ENCODE measurements at regions not wholly inside any gene's neighbourhood (a gene's known extent, or its start where the extent isn't known, plus 50 kb on each side); places are given as distances from the start of the nearest gene placed in this dataset.

DNA sequence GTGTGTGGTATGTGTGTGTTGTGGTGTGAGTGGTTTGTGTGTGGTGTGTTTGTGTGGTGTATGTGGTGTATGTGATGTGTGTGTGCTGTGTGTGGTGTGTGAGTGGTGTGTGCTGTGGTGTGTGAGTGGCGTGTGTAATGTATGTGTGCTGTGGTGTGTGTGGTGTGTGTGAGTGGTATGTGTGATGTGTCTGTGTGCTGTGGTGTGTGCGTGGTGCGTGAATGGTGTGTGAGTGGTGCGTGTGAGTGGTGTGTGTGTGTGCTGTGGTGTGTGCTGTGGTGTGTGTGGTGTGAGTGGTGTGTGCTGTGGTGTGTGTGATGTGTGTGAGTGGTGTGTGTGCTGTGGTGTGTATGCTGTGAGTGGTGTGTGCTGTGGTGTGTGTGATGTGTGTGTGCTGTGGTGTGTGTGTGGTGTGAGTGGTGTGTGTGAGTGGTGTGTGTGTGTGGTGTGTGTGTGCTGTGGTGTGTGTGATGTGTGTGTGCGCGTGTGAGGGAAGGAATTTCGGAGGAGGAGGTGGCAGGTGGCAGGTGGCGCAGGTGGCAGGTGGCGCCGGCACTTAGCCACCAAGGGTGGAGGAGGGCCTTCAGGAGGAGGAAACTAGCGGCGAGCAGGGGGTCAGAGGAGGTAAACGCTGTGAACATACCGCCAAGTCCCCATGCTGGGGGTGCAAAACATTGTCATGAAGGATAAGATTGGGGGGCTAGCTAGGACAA is 191.8 kb downstream of the MELK start:
- peak; percentile 51 for DNase-seq

GRCh38 chr9:36765077-36765390 is 192.3 kb downstream of the MELK start:
- no peak for DNase-seq

DNA sequence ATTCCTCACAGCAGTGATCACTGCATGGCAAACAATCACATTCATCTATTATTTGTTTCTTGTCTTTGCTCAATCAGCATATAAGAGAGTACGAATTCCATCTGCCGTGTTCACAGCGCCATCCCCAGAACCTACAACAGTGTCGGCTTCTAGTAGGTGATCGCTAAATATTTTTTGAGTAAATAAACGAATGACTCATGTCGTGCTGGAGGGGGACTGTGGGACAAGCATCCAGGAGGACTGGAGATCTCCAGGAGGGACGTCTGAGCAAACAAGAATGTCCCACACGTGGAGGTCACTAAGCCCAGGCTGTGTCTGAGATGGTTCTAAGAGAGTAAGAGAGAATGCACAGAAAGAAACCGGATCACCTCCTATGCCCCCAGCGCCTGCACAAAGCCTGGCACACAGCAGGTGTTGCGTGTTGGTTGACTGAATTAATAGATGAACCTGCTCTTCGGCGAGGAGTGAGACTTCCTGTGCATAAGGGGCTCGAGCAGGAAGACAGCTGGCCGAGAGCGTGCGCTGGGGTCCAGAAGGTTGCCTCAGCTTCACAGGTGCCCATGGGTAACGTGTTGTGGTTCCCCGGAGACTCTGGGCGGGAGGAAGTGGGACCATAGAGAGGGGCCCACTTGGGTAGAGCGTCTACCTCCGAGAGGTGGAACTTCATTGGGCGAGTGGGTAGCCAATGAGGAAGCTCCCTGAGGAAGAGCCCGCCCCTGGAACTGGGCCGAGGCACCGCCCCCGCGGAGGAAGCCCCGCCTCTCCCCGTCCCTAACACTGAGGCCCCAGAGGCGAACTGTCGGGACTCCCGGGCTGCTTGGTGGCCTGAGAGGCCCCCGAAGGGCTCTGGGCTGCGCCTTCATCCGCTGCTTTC is 193.0 kb downstream of the MELK start:
- peak; percentile 94 for DNase-seq

DNA sequence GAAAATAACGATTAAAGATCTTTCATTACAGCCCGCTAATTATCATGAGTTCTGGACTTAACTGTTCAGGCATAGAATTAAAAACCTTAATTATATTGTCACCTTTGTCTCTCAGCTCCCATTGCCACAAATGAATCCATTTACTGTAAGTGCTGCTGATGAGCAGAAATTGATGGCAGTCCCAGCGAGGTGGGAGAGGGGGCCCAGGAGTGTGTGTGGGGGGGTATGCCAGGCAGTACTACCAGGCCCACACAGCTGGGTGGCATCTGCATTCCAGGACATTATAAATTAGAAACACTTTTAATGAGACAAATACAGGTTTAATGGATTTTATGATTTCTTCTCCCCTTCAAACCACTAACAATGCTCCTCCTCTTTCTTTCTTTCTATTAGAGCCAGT is 196.0 kb downstream of the MELK start:
- no peak for DNase-seq

- DNase-seq: no peak
Measured at GRCh38 chr9:36770025-36770424, 197.3 kb downstream of the MELK start.

GRCh38 chr9:36772449-36773403 is 200.0 kb downstream of the MELK start:
- no peak for DNase-seq

GRCh38 chr9:36778682-36779081 is 206.0 kb downstream of the MELK start:
- DNase-seq: no peak

GRCh38 chr9:36779582-36779981 is 206.9 kb downstream of the MELK start:
- DNase-seq: no peak

GRCh38 chr9:36780186-36780585 is 207.5 kb downstream of the MELK start:
- DNase-seq: no peak

- DNase-seq: no peak
Measured at GRCh38 chr9:36781533-36781932, 208.8 kb downstream of the MELK start.
